ENCODE measurements at regions not wholly inside any gene's neighbourhood (a gene's known extent, or its start where the extent isn't known, plus 50 kb on each side); places are given as distances from the start of the nearest gene placed in this dataset.
"Not testable (repeated sequence)": the region's sequence is repeated elsewhere in the genome, so short reads cannot be mapped to it uniquely, and the experiment has no call there.

- no peak for DNase-seq (ENCODE audit: low read depth)
Observed at GRCh38 chr14:89065879-89066278, 241.4 kb downstream of the TTC8 start.

DNA sequence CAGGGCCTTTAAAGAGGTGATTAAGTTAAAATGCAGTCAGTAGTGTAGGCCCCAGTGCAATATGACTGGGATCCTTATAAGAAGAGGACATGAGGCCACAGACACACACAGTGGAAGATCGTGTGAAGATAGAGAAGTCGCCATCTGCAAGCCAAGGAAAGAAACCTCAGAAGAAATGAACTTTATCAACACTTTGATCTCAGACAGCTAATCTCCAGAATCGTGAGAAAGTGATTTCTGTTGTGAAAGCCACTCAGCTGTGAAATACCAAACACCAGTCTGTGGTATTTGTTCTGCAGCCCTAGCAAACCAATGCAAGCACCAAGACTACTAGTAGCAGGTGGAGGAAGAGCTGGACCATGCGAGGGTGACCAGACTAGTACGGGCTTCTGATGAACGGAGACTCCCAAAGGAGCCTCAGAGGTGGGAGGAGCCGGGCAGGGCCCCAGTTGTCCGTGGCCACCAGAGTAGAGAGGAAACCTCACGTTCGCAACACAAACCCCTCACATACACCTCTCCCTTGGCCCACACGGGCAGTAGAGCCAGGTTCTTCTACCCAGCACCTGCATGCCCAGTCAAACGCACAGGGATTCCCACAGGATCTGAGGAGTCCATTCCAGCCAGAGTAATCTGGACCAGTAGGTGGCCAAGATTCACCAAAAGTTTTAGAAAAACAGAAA, 243.0 kb downstream of the TTC8 start:
- no peak for DNase-seq (ENCODE audit: low read depth)

- no peak for DNase-seq (ENCODE audit: low read depth)
Observed at GRCh38 chr14:89078021-89078795, 253.8 kb downstream of the TTC8 start.

GRCh38 chr14:89085231-89085731, 260.8 kb downstream of the TTC8 start:
- DNase-seq (ENCODE audit: low read depth): peak; percentile 94

- DNase-seq (ENCODE audit: low read depth): no peak
Observed at GRCh38 chr14:89085737-89086382, 261.4 kb downstream of the TTC8 start.

DNA sequence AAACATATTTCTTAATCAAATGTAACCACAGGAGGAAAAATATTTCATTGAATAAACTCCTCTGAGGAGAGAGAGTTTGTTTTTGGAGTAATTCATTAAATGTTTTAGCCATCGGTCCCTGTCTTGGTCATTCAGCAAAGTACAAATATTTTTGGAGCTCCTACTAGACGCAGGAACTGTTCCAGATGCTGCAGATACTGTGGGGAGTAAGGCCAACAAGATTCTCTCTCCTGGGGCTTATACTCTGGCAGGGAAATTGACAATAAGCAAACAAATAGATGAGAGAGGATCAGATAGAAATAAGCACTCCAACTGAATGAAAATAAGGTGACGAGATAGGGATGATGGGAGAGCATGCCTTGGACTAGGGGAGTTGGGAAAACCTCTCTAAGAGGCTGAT, 264.1 kb downstream of the TTC8 start:
- peak; percentile 28 for DNase-seq (ENCODE audit: low read depth)

GRCh38 chr14:89089330-89089729, 264.9 kb downstream of the TTC8 start:
- no peak for DNase-seq (ENCODE audit: low read depth)

GRCh38 chr14:89091781-89092180, 267.3 kb downstream of the TTC8 start:
- DNase-seq (ENCODE audit: low read depth): no peak

DNA sequence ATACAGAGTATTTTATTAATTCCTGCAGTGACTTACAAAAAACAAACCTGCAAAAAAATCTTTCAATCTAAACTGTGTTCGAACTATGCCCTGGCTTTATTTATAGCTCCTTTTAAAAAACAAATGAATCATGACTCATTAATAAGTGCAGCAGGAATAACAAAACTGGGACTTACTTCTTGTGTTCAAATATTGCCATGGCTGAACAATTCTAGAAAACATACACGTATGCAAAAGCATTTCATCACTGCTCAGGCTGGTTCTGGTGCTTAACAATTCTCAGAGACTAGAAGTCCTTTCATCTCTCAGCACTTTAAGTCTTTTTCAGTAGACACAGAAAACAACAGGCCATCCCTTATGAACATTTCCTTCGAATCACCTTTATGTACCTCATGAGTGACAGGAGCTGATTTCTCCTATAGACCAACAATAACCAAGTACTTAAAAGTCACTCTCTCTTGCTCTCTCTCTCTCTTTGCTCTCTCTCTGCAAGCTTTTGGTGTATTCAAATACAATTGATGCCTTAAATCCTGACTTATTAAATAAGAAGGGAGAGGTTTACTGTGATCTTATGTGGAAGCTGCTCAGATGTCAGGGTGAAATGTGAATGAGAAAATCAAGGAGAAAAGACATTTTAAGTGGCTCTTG, 268.8 kb downstream of the TTC8 start:
- no peak for DNase-seq (ENCODE audit: low read depth)

DNA sequence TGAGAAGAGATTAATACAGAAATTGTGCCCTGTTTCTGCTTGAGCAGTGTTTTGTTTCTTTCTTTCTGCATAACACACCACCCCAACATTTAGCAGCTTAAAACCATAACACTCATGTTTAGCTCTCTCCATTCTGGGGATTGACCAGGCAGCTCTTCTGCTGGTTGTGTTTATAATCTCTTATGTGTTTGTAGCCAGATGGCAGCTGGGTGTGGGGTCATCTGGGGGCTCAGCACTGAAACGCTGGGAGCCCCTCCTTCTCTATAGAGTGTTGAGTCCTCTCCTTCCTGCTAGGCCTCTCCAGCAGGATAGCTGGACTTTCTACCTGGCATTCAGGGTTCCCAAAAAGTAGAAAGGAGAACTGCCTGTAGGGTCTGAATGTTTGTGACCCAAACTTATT, 270.6 kb downstream of the TTC8 start:
- no peak for DNase-seq (ENCODE audit: low read depth)

- no peak for DNase-seq (ENCODE audit: low read depth)
Observed at GRCh38 chr14:89096946-89097345, 272.5 kb downstream of the TTC8 start.

DNA sequence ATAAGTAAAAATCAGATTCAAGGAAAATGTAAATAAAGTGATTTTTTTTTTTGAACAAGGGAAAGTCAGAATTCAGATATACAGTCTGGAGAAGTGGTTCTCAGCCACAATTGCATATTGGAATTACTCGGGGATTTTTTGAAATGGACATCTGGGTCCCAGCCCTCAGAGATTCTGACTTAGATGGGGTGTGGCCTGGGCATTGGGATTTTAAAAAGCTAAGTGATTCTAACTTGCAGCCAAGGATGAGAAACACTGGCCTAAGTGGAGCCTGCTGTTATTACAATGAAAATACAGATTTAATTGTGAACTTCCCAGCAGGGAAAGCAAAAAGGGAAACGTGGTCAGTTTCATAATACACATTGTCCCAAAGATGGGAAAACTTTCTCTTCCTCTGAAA, 273.8 kb downstream of the TTC8 start:
- no peak for DNase-seq (ENCODE audit: low read depth)

GRCh38 chr14:89104171-89104817, 279.8 kb downstream of the TTC8 start:
- DNase-seq (ENCODE audit: low read depth): not testable (repeated sequence)

- not testable (repeated sequence) for DNase-seq (ENCODE audit: low read depth)
Observed at GRCh38 chr14:89104861-89105260, 280.4 kb downstream of the TTC8 start.

Data from forelimb muscle (tissue), 1 donor.